Liver (tissue), 7 donors: ENCODE measurements at regions not wholly inside any gene's neighbourhood (a gene's known extent, or its start where the extent isn't known, plus 50 kb on each side); places are given as distances from the start of the nearest gene placed in this dataset.

Experiments used
- DNase-seq: peaks from one replicate; pipeline ENCODE4 v3.0.0-alpha.2; 2017; ENCODE audit warnings: low spot score
- H3K27ac ChIP-seq, 2 donors: one replicate each; pipeline ENCODE4 v1.7.0; 2013; ENCODE audit warnings: inconsistent platforms in 2 of 2, low read length in 2 of 2, control low read depth in 1 of 2, low read depth in 1 of 2, mild to moderate bottlenecking in 1 of 2
- H3K27me3 ChIP-seq, 4 donors: one replicate each; pipeline versions ENCODE4 v1.6.1 to v1.7.0; 2013; ENCODE audit warnings: low read length in 3 of 4, inconsistent platforms in 1 of 4, mild to moderate bottlenecking in 1 of 4, moderate library complexity in 1 of 4; ENCODE audit not compliant: control insufficient read depth in 4 of 4, insufficient read depth in 4 of 4
- H3K36me3 ChIP-seq, 4 donors: one replicate each; pipeline versions ENCODE4 v1.6.1 to v1.7.0; 2013; ENCODE audit warnings: low read length in 3 of 4, mild to moderate bottlenecking in 3 of 4, low read depth in 1 of 4, moderate library complexity in 1 of 4; ENCODE audit not compliant: control insufficient read depth in 4 of 4, insufficient read depth in 3 of 4
- H3K4me1 ChIP-seq, 4 donors: one replicate each; pipeline versions ENCODE4 v1.6.1 to v1.7.0; 2013; ENCODE audit warnings: low read length in 3 of 4, mild to moderate bottlenecking in 3 of 4, moderate library complexity in 1 of 4; ENCODE audit not compliant: control insufficient read depth in 4 of 4, insufficient read depth in 4 of 4
- H3K4me3 ChIP-seq, 3 donors: one replicate each; pipeline versions ENCODE4 v1.6.1 to v1.7.0; 2013; ENCODE audit warnings: low read length in 3 of 3, control low read depth in 1 of 3, low read depth in 1 of 3, mild to moderate bottlenecking in 1 of 3
- H3K9ac ChIP-seq, 2 donors: one replicate each; pipeline ENCODE4 v1.7.0; 2013; ENCODE audit warnings: low read length in 2 of 2, mild to moderate bottlenecking in 2 of 2, moderate library complexity in 2 of 2, control low read depth in 1 of 2, low read depth in 1 of 2
- H3K9me3 ChIP-seq, 4 donors: one replicate each; pipeline versions ENCODE4 v1.6.1 to v1.7.0; 2013; ENCODE audit warnings: low read length in 3 of 4; ENCODE audit not compliant: control insufficient read depth in 4 of 4
- EGR1 ChIP-seq, 2 donors: IDR thresholded peaks; 2 replicates each; pipeline ENCODE4 v1.6.1; 2016 to 2018; ENCODE audit warnings: antibody characterized with exemption in 2 of 2, low read depth in 2 of 2
- FOXA1 ChIP-seq: IDR thresholded peaks from 2 replicates; pipeline ENCODE4 v1.6.1; 2016; ENCODE audit warnings: antibody characterized with exemption
- FOXA2 ChIP-seq: IDR thresholded peaks from 2 replicates; pipeline ENCODE4 v1.6.1; 2016; ENCODE audit warnings: antibody characterized with exemption
- HNF4A ChIP-seq, 2 donors: conservative IDR thresholded peaks; 2 replicates each; pipeline ENCODE4 v1.6.1; 2016; ENCODE audit warnings: antibody characterized with exemption in 2 of 2, mild to moderate bottlenecking in 2 of 2
- HNF4G ChIP-seq: IDR thresholded peaks from 2 replicates; pipeline ENCODE4 v1.6.1; 2016; ENCODE audit warnings: antibody characterized with exemption
- JUND ChIP-seq, 2 donors: IDR thresholded peaks; 2 replicates each; pipeline ENCODE4 v1.6.1; 2016; ENCODE audit warnings: antibody characterized with exemption in 2 of 2
- NR2F2 ChIP-seq: IDR thresholded peaks from 2 replicates; pipeline ENCODE4 v1.6.1; 2016; ENCODE audit warnings: antibody characterized with exemption
- RAD21 ChIP-seq, 2 donors: IDR thresholded peaks; 2 replicates each; pipeline ENCODE4 v1.6.1; 2016; ENCODE audit warnings: antibody characterized with exemption in 2 of 2, mild to moderate bottlenecking in 2 of 2
- RXRA ChIP-seq, 2 donors: IDR thresholded peaks; 2 replicates each; pipeline ENCODE4 v1.6.1; 2017 to 2018; ENCODE audit warnings: antibody characterized with exemption in 2 of 2, mild to moderate bottlenecking in 1 of 2
- TAF1 ChIP-seq: conservative IDR thresholded peaks from 2 replicates; pipeline ENCODE4 v1.6.1; 2016; ENCODE audit warnings: antibody characterized with exemption, mild to moderate bottlenecking
- YY1 ChIP-seq: IDR thresholded peaks from 2 replicates; pipeline ENCODE4 v1.6.1; 2016; ENCODE audit warnings: antibody characterized with exemption, mild to moderate bottlenecking
- WGBS: extraction: QIAGEN DNeasy Blood & Tissue Kit; methylation state at CpG from one replicate; pipeline ENCODE4 v1.1.7; 2013; 5-methylcytosine and 5-hydroxymethylcytosine counted together
- TF ChIP-seq, protein P1 (sequence below): IDR thresholded peaks from 2 replicates; pipeline ENCODE4 v1.6.1; 2016; ENCODE audit warnings: antibody characterized with exemption
- TF ChIP-seq, protein P2 (sequence below): IDR thresholded peaks from 2 replicates; pipeline ENCODE4 v1.6.1; 2016; ENCODE audit warnings: antibody characterized with exemption, mild to moderate bottlenecking
- TF ChIP-seq, protein P3 (sequence below): IDR thresholded peaks from 2 replicates; pipeline ENCODE4 v1.6.1; 2016; ENCODE audit warnings: antibody characterized with exemption
- donor health status: healthy.
- donor health status: healthy.
- donor health status: healthy.
- donor health status: healthy.

DNA sequence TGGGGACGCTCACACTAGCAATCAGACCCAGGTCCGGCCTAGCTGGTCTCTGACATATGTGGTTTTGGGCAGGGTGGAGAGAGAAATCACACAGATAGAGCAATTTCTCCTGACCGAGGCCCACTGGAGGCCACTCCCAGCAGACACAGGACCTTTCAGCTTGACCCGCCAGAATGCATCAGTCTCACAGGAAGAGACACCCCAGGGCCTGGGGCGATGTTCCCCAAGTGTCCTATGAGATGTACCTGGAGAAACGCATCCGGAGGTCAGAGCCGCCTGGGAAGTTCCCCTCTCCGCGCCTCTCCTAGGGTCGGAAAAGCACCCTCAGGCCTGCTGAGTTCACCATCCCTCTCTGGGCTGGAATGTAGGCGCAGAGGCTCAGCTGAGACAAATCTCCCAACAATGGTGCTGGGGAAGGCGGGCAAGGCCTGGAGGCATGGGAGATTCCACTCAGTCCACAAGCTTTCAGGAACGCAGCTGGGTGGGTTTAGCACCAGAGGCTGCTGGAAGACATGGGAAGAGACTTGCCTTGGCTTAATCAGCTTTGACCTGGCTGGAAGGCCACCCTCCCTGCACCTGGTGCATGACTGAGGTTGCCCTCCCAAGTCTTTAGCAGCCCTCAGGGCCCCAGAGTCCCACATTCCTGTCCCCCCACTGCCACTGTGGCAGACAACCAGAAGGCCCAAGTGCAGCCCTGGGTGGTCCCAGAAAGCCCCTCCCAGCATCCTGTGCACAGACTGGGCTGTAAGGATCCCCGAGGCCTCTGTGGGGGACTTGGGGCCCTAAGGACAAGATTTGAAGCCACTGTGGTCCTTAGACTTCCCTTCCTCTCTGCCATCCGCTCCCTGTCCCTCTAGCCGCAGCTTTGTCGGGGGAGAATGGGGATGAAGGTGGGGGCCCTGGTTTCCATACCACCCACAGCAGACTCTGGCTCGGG is 57.5 kb downstream of the RTL6 start:
- Histone ChIP-seq H3K4me3 (no peak overlapping the region), H3K27me3 (no peaks in the 10 kb centered on the region), H3K27ac (no peak overlapping the region), H3K4me1 (peaks cover 0 to 5% (median 0%) of the 10 kb centered on the region in 4 donors), H3K36me3 (no peaks in the 10 kb centered on the region), H3K9ac (no peak overlapping the region), H3K9me3 (no peaks in the 10 kb centered on the region)
- DNase-seq = no peak
- TF ChIP-seq EGR1 (IDR thresholded peaks at IDR 0.05; ENCODE audit: low read depth in 2 of 2) = no peak
- WGBS = 86% methylated on average over 19 of the region's 19 CpGs

DNA sequence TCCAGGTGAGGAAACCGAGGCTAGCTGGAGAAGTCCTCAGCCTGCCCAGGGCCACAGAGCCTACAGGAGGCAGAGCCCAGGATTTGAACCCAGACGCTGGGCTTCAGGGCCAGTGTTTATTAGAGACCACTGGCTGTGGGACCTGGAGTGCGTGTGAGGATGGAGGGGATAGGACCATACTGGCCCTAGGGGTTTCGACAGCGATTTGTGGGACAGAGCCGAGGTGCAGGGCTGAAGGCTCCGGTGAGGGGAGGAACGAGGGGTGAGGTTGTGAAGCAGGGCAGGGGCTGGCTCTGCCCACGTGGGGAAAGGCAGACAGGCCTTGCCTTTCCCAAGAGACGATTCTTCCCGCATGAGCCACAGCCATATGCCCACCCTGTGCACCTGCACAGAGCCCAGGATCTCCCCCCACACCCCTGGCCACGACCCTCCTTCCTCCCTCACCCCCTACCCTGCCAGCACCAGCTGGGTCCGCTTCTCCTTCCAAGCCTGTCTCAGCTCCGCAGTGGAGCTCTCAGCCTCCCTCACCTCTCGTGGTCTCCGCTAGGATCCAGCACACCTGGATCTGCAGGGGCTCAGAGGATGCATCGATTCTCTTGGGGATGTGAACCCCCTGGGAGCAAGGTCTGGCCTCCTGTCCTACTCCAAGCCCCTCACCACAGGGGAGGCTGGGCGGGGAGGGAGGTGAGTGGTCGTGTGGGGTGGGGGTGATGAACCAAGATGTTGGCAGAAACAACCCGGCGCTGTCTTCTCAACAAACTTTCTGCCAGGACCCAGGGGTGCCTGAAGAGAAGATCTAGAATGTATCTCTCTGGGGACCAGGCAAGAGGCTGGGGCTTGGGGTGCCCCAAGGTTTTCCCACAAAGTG is 58.4 kb downstream of the RTL6 start:
- TF ChIP-seq FOXA1 (no peak), FOXA2 (no peak), HNF4A (conservative IDR thresholded peaks at IDR 0.05) (no peak), RXRA (IDR thresholded peaks at IDR 0.05) (no peak)
- TF ChIP-seq, protein P1, sequence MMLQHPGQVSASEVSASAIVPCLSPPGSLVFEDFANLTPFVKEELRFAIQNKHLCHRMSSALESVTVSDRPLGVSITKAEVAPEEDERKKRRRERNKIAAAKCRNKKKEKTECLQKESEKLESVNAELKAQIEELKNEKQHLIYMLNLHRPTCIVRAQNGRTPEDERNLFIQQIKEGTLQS = no peak
- TF ChIP-seq, protein P2, sequence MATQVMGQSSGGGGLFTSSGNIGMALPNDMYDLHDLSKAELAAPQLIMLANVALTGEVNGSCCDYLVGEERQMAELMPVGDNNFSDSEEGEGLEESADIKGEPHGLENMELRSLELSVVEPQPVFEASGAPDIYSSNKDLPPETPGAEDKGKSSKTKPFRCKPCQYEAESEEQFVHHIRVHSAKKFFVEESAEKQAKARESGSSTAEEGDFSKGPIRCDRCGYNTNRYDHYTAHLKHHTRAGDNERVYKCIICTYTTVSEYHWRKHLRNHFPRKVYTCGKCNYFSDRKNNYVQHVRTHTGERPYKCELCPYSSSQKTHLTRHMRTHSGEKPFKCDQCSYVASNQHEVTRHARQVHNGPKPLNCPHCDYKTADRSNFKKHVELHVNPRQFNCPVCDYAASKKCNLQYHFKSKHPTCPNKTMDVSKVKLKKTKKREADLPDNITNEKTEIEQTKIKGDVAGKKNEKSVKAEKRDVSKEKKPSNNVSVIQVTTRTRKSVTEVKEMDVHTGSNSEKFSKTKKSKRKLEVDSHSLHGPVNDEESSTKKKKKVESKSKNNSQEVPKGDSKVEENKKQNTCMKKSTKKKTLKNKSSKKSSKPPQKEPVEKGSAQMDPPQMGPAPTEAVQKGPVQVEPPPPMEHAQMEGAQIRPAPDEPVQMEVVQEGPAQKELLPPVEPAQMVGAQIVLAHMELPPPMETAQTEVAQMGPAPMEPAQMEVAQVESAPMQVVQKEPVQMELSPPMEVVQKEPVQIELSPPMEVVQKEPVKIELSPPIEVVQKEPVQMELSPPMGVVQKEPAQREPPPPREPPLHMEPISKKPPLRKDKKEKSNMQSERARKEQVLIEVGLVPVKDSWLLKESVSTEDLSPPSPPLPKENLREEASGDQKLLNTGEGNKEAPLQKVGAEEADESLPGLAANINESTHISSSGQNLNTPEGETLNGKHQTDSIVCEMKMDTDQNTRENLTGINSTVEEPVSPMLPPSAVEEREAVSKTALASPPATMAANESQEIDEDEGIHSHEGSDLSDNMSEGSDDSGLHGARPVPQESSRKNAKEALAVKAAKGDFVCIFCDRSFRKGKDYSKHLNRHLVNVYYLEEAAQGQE = no peak
- no peaks in the 10 kb centered on the region for H3K36me3 ChIP-seq
- no peaks in the 10 kb centered on the region for H3K9me3 ChIP-seq
- 82% methylated on average over 21 of the region's 21 CpGs for WGBS
- no peak overlapping the region for H3K4me3 ChIP-seq
- H3K4me1 ChIP-seq = peaks cover 0 to 5% (median 0%) of the 10 kb centered on the region in 4 donors
- H3K9ac ChIP-seq = no peak overlapping the region
- no peak overlapping the region for H3K27ac ChIP-seq
- no peak for DNase-seq
- H3K27me3 ChIP-seq = no peaks in the 10 kb centered on the region

DNA sequence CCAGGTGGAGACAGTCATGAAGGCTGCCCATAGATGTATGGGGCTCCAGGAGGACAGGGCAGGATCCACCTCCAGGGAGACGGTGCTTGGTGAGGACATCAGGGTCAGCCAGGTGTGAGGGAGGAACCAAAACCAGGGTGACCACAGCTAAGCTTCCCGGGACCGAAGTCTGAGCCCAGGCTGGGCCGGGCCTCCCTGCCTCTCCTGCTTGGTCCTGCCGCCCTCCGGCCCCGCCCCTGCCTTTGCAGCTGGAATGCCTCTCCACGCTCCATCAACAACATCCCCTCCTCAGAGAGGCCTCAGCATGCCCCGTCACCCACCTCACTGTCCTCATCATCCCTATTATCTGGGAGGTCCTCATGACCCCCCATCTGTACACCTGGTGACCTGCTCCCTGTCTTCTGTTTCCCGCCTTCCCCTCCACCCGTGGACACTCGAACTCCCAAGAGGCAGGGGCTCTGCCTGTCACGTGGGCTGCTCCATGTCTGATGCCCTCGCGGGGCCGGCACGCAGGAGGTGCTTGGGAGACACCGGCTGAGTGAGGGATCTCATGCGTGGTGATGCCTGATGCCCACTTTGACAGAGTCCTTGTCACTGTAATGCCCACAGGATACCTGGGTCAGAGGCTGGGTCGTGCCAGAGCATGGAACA is 59.4 kb downstream of the RTL6 start:
- Histone ChIP-seq H3K9me3 (no peaks in the 10 kb centered on the region), H3K4me3 (no peak overlapping the region), H3K4me1 (peaks cover 0 to 2% (median 0%) of the 10 kb centered on the region in 4 donors), H3K36me3 (no peaks in the 10 kb centered on the region), H3K27me3 (no peaks in the 10 kb centered on the region), H3K27ac (no peak overlapping the region), H3K9ac (no peak overlapping the region)
- no peak for DNase-seq
- 89% methylated on average over 20 of the region's 20 CpGs for WGBS
- TF ChIP-seq FOXA1 = no peak
- TF ChIP-seq, protein P2 = no peak
- no peak for TF ChIP-seq YY1
- TF ChIP-seq, protein P3, sequence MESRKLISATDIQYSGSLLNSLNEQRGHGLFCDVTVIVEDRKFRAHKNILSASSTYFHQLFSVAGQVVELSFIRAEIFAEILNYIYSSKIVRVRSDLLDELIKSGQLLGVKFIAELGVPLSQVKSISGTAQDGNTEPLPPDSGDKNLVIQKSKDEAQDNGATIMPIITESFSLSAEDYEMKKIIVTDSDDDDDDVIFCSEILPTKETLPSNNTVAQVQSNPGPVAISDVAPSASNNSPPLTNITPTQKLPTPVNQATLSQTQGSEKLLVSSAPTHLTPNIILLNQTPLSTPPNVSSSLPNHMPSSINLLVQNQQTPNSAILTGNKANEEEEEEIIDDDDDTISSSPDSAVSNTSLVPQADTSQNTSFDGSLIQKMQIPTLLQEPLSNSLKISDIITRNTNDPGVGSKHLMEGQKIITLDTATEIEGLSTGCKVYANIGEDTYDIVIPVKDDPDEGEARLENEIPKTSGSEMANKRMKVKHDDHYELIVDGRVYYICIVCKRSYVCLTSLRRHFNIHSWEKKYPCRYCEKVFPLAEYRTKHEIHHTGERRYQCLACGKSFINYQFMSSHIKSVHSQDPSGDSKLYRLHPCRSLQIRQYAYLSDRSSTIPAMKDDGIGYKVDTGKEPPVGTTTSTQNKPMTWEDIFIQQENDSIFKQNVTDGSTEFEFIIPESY = no peak
- TF ChIP-seq RAD21 (IDR thresholded peaks at IDR 0.05) = no peak
- no peak for TF ChIP-seq EGR1 (IDR thresholded peaks at IDR 0.05; ENCODE audit: low read depth in 2 of 2)
- TF ChIP-seq, protein P1 = no peak
- no peak for TF ChIP-seq HNF4A (conservative IDR thresholded peaks at IDR 0.05)
- TF ChIP-seq JUND (IDR thresholded peaks at IDR 0.05) = no peak
- no peak for TF ChIP-seq NR2F2
- no peak for TF ChIP-seq TAF1
- no peak for TF ChIP-seq HNF4G
